ENCODE measurements at regions not wholly inside any gene's neighbourhood (a gene's known extent, or its start where the extent isn't known, plus 50 kb on each side); places are given as distances from the start of the nearest gene placed in this dataset.

DNA sequence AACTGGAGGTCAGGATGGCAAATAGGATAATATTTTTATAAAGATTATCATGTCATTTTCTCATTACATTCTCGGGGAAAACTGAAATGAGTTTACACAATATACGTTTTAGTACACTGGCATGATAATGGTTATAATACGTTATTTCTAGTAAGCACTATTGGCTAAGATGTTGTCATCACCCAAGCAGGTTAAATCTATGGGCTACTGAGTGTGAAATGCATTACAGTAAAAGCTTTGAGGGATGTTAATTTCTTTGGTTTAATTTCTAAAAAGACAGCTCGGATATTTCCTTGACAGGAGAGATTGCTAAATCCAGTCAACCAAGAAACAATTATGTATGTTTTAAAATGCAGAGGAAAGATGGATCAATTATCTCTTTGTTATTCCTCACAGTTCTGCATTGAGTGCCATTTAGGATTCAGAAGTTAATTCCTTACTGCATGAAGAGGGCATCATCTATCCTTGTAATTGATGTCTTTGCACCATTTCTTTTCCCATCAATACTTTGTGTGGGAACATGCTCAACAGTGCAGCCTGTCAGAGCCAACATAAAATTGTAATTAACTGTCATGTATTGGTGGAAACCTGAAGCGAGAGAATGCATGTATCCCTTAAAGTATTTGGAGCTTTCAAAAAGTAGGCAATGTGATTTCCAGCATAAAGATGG lies 222.4 kb upstream of the ZP4 start:
- no peak for DNase-seq (ENCODE audit: low read depth)

- DNase-seq (ENCODE audit: low read depth), result no peak
These were observed 220.8 kb upstream of the ZP4 start for GRCh38 chr1:238111516-238111915.

DNA sequence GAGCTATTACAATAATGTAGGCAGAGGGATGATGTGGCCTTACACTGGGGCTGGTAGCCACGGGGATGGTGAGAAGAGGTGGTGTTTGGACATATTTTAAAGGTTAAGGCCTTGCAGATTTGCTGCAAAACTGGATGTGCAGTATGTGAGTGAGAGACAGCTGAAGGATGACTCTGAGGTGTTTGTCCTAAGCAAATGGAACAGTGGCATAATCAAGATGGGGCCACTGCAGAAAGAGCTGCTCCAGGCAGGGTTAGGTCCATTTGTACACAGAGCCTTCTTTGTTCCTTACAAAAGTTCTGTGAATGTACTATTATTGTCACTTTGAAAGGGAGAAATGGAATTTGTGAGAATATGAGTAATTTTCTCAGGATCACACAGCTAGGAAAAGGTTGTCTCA lies 220.4 kb upstream of the ZP4 start:
- DNase-seq (ENCODE audit: low read depth), result no peak

- DNase-seq (ENCODE audit: low read depth), result no peak
These were observed 217.7 kb upstream of the ZP4 start for GRCh38 chr1:238108417-238108816.

GRCh38 chr1:238107322-238107721 lies 216.6 kb upstream of the ZP4 start:
- DNase-seq (ENCODE audit: low read depth), result no peak

DNA sequence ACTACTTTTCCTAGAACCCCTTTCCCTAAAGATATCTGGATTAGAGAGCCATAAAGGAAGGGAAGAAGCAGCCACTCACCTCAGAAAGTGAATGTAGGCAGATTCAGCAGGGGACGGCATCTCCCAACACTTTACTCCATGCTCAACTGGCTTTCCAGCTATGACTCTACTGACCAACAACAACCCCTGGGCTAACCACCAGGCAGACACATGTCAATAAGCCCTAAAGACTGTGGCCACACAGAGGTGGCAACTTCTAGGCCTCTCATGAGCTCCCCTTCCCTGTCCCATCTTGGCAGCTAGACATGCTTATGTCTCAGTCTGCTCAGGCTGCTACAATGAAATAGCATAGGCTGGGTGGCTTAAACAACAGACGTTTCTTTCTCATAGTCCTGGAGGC lies 214.0 kb upstream of the ZP4 start:
- DNase-seq (ENCODE audit: low read depth), result no peak

DNA sequence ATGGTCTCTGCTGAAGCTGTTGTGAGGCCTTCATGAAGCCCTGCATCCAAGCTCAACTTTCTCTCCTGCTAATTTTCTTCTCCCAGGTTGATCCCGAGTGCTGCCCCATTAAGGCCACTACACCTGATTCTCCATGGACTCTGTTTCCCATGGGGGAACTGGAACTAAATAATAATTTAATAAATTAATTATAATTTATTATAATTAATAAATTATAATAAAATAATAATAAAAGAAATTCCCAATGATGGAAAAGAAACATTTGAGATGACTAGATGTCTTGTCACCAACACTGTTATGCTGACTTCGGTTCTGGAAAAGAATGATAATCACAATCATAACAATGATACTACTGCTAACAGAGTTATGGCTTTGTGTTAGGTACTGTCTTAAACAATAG lies 211.2 kb upstream of the ZP4 start:
- DNase-seq (ENCODE audit: low read depth), result no peak

DNA sequence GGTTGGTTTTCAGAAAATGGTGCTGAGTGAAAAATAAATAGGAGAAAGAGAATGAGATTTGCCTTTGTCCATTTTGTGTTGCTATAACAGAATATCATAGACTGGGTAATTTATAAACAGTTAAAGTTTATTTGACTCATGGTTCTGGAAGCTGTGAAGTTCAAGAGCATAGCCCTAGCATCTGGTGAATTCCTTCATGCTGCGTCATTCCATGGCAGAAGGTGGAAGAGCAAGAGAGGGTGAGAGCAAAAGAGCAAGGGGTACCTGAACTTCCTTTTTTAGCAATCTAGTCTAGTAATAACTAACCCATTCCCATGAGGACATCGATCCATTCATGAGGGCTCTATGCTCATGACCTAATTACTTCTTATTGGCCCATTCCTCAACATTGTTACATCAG lies 209.1 kb upstream of the ZP4 start:
- no peak for DNase-seq (ENCODE audit: low read depth)

DNA sequence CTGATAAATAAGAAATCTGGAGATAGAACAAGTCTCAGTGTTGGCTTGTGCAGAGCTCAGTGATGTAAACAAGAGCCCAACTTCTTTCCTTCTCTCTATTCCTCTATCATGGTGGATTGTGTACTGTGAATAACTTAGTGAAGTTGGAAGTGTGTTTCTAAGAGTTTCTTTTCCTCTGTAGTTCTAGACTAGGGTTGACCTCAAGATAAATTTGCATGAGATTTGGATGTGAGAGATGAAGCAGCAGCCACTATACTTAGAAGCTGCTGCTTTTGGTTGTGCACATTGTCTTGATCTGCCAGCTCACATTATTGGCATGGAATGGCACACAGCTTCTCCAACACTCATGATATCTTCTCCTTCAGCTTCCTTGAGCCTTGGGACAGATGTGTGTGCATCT lies 198.9 kb upstream of the ZP4 start:
- DNase-seq (ENCODE audit: low read depth), result no peak

GRCh38 chr1:238088560-238089290 lies 198.0 kb upstream of the ZP4 start:
- no peak for DNase-seq (ENCODE audit: low read depth)

DNA sequence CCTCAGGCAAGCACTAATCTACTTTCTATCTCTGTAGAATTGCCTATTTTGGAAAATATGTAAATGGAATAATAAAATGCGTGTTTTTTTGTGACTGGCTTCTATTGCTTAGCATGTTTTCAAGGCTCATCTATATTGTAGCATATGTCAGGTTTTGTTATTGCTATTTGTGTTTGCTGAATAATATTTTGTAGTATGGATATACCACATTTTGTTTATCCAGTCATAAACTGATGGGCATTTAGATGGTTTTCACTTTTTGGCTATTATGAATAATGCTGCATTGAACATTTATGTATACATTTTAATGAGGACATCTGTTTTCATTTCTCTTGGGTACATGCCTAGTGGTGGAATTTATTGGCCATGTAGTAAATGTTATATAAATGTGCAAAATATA lies 183.3 kb upstream of the ZP4 start:
- DNase-seq (ENCODE audit: low read depth), result no peak

GRCh38 chr1:238071061-238071460 lies 180.3 kb upstream of the ZP4 start:
- DNase-seq (ENCODE audit: low read depth), result no peak

- DNase-seq (ENCODE audit: low read depth), result peak; percentile 65
These were observed 172.7 kb upstream of the ZP4 start for GRCh38 chr1:238063454-238063853.

DNA sequence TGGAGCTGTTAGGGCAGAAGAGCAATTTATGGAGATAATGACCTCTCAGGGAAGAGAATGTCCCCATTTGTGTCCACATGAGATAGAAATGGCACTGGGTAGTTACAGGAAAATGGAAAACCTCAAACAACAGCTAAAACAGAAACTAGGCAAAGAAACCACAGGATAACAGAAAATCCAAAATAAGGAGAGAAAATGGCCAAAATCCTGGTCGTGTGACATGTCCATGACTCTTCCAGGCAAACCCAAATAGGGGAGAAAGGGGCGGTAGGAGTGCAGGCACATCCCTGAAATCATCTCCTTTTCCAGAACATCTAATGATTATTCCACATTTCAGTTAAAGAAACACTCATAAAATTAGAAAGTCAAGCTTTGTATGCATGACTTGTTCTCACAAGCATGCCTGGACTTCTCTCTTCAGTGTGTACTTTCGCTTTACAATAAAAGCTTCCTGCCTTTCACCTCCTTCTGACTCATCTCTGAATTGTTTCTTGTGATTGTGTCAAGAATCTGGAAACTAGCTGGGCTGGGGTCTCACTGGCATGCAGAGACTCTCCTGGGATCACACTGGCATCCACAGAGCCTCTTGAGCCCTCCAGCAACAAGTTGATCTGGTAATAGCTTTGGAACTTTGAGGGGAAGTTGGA lies 171.4 kb upstream of the ZP4 start:
- DNase-seq (ENCODE audit: low read depth), result peak; percentile 29

DNA sequence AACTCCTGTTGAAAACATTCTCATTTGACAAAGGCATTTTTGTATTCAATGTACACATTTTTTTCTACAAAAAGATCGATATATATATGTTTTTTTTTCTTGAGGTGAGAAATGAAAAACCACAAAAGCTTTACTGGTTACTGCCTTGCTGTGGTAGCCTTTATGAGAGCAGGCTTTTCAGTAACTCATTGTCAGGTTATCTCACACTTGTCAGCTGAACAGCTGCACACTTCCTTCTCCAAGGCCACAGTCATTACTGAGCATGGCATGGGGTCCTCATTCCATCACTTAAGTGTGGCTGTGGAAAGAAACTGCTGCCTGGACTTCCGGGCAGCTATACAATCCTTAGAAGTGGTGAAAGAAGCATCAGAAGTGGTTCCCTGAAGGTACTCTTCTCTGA lies 169.3 kb upstream of the ZP4 start:
- no peak for DNase-seq (ENCODE audit: low read depth)

DNA sequence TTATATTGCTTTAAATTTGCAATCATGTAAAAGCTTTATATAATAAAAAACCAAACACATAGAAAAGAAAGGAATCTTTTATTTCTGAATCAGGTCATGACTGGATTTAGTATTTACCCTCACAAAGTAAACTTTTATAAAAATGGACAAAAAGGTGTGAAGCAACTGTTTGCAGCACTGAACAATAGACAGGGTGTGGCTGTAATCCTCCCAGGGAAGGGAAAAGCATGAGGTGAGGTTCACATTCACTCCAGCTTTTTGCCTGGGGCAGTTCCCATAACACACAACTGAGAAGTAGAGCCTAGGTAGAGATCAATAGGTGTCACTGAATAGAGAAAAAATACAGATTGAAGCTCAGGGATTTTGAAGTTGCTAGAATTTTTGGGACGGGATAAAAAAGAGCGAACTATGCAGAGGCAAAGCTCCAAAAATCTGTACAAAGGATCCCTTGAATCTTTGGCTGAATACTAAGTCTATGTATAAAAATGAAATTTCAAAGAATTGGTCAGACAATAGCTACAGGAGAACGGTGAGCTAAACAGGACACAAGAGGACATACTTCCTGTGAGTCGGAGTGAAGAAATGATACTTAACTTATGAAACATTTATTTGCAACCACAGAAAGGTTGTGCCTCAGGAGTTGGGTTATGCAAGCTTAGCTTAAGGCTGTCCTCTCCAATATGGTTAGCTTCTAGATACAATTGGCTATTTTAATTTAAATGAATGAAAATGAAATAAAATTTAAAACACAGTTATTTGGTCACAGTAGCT lies 162.0 kb upstream of the ZP4 start:
- no peak for DNase-seq (ENCODE audit: low read depth)

GRCh38 chr1:238029126-238029525 lies 138.4 kb upstream of the ZP4 start:
- no peak for DNase-seq (ENCODE audit: low read depth)

GRCh38 chr1:238027366-238027765 lies 136.6 kb upstream of the ZP4 start:
- no peak for DNase-seq (ENCODE audit: low read depth)

DNA sequence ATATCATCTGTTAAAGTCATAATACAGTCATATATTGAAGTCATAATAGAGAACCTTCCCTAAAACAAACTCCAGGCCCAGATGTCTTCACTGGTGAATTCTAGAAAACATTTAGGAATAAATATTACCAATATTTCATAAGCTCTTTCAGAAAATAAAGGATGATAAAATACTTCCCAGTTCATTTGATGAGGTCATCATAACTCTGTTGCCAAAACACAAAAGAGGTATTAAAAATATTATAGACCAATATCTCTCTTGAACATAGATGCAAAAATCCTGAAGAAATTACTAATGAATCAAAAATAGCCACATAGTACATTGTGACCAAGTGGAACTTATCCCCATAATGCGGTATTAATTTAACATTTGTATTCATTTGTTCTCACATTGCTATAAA lies 132.4 kb upstream of the ZP4 start:
- DNase-seq (ENCODE audit: low read depth), result no peak

GRCh38 chr1:238018214-238018613 lies 127.5 kb upstream of the ZP4 start:
- no peak for DNase-seq (ENCODE audit: low read depth)

GRCh38 chr1:238006779-238007178 lies 116.1 kb upstream of the ZP4 start:
- no peak for DNase-seq (ENCODE audit: low read depth)

- DNase-seq (ENCODE audit: low read depth), result no peak
These were observed 114.4 kb upstream of the ZP4 start for GRCh38 chr1:238005116-238005515.

DNA sequence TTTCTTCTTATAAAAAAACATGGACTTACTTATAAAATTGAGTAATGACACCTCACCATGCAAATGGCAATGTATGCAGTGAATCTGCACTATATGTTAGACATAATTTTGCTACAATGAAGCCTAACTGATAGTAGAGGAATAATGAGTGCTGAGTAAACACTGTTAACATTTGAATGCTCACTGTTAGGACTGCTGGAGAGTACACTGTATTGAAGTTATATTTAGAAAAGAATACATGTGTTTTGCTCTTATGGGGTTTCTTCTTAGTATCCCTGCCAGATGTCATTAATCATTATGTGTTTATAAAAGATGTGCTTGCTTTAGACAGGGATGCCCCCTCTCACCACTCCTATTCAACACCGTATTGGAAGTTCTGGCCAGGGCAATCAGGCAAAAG lies 111.1 kb upstream of the ZP4 start:
- DNase-seq (ENCODE audit: low read depth), result no peak

Measured in iris pigment epithelial cell (primary cell).